Astrocyte (in vitro differentiated cells and primary cell): ENCODE measurements at regions not wholly inside any gene's neighbourhood (a gene's known extent, or its start where the extent isn't known, plus 50 kb on each side); places are given as distances from the start of the nearest gene placed in this dataset.

Experiments
- DNase-seq: peaks from one replicate; pipeline ENCODE4 v3.0.0-alpha.2; 2010; ENCODE audit warnings: low read depth
- FAIRE-seq: peaks from 2 replicates; lab custom pipeline; 2011; peaks lifted over from hg19 to GRCh38; lab: Jason Lieb, UNC
- H2AFZ ChIP-seq: 2 replicates; pipeline ENCODE4 v1.6.0; 2012; ENCODE audit warnings: low read depth, low read length, inconsistent platforms
- H3K27ac ChIP-seq: 2 replicates; pipeline ENCODE4 v1.5.1; 2011; ENCODE audit warnings: low read depth, low read length, inconsistent platforms
- H3K27me3 ChIP-seq: 2 replicates; pipeline ENCODE4 v1.6.0; 2011; ENCODE audit warnings: low read length, inconsistent platforms; ENCODE audit not compliant: insufficient read depth
- H3K36me3 ChIP-seq: 2 replicates; pipeline ENCODE4 v1.5.1; 2011; ENCODE audit warnings: low read length, inconsistent platforms; ENCODE audit not compliant: insufficient read depth
- H3K4me1 ChIP-seq: 2 replicates; pipeline ENCODE4 v1.5.1; 2011; ENCODE audit warnings: low read length, inconsistent platforms; ENCODE audit not compliant: insufficient read depth
- H3K4me2 ChIP-seq: 2 replicates; pipeline ENCODE4 v1.6.0; 2012; ENCODE audit warnings: low read length, inconsistent platforms
- H3K4me3 ChIP-seq: 2 replicates; pipeline ENCODE4 v1.5.1; 2011; ENCODE audit warnings: low read depth, mild to moderate bottlenecking, low read length, inconsistent platforms; ENCODE audit not compliant: insufficient read depth
- H3K79me2 ChIP-seq: 2 replicates; pipeline ENCODE4 v1.6.0; 2012; ENCODE audit warnings: mild to moderate bottlenecking, low read length, inconsistent platforms; ENCODE audit not compliant: insufficient read depth
- H3K9ac ChIP-seq: 2 replicates; pipeline ENCODE4 v1.6.0; 2012; ENCODE audit warnings: mild to moderate bottlenecking, low read length, inconsistent platforms
- H3K9me3 ChIP-seq: 2 replicates; pipeline ENCODE4 v1.5.1; 2012; ENCODE audit warnings: low read depth, mild to moderate bottlenecking, low read length, inconsistent platforms; ENCODE audit not compliant: insufficient read depth
- H4K20me1 ChIP-seq: 2 replicates; pipeline ENCODE4 v1.6.0; 2012; ENCODE audit warnings: low read length, inconsistent platforms; ENCODE audit not compliant: insufficient read depth
- H3K27ac Mint-ChIP-seq: one replicate; pipeline ENCODE4 v1.8.0; 2021; ENCODE audit warnings: mild to moderate bottlenecking, mixed read lengths; ENCODE audit not compliant: unreplicated experiment
- H3K27me3 Mint-ChIP-seq: one replicate; pipeline ENCODE4 v1.8.0; 2021; ENCODE audit warnings: low read depth, mixed read lengths; ENCODE audit not compliant: unreplicated experiment
- H3K36me3 Mint-ChIP-seq: one replicate; pipeline ENCODE4 v1.8.0; 2021; ENCODE audit warnings: low read depth, mixed read lengths; ENCODE audit not compliant: unreplicated experiment
- H3K4me1 Mint-ChIP-seq: one replicate; pipeline ENCODE4 v1.8.0; 2021; ENCODE audit warnings: low read depth, mixed read lengths; ENCODE audit not compliant: unreplicated experiment
- H3K4me3 Mint-ChIP-seq: one replicate; pipeline ENCODE4 v1.8.0; 2021; ENCODE audit warnings: mild to moderate bottlenecking, moderate library complexity, mixed read lengths; ENCODE audit not compliant: unreplicated experiment
- H3K9me3 Mint-ChIP-seq: one replicate; pipeline ENCODE4 v1.8.0; 2021; ENCODE audit warnings: mild to moderate bottlenecking, mixed read lengths; ENCODE audit not compliant: unreplicated experiment
- CTCF ChIP-seq: IDR thresholded peaks from 2 replicates; pipeline ENCODE4 v1.5.1; 2011; ENCODE audit warnings: low read depth, mild to moderate bottlenecking, inconsistent platforms, low read length, moderate library complexity; ENCODE audit not compliant: insufficient read depth
- EZH2 ChIP-seq: IDR thresholded peaks from 2 replicates; pipeline ENCODE4 v1.6.1; 2012; ENCODE audit warnings: mild to moderate bottlenecking, low read length, inconsistent platforms; ENCODE audit not compliant: insufficient read depth

GRCh38 chr6:134840086-134840867, 109.6 kb downstream of the ALDH8A1 start:
- no peaks in the 10 kb centered on the region for H3K36me3 ChIP-seq
- Mint-ChIP-seq H3K9me3 (no peaks in the 10 kb centered on the region), H3K4me3 (no peak overlapping the region), H3K4me1 (peaks cover 6% of the 10 kb centered on the region), H3K36me3 (no peaks in the 10 kb centered on the region), H3K27ac (no peak overlapping the region), H3K27me3 (peaks cover 5% of the 10 kb centered on the region)
- no peak overlapping the region for H2AFZ ChIP-seq
- no peak overlapping the region for H3K9ac ChIP-seq
- TF ChIP-seq EZH2 (no peak), CTCF (no peak)
- no peaks in the 10 kb centered on the region for H3K9me3 ChIP-seq
- H4K20me1 ChIP-seq = no peaks in the 10 kb centered on the region
- no peaks in the 10 kb centered on the region for H3K79me2 ChIP-seq
- no peak overlapping the region for H3K4me2 ChIP-seq
- H3K27ac ChIP-seq = no peak overlapping the region
- H3K4me3 ChIP-seq = no peak overlapping the region
- FAIRE-seq = no peak
- no peaks in the 10 kb centered on the region for H3K27me3 ChIP-seq
- no peak for DNase-seq
- no peaks in the 10 kb centered on the region for H3K4me1 ChIP-seq

- Histone ChIP-seq H3K27ac (no peak overlapping the region), H3K4me2 (no peak overlapping the region), H4K20me1 (no peaks in the 10 kb centered on the region), H2AFZ (no peak overlapping the region), H3K4me3 (no peak overlapping the region), H3K27me3 (no peaks in the 10 kb centered on the region), H3K79me2 (no peaks in the 10 kb centered on the region), H3K36me3 (no peaks in the 10 kb centered on the region), H3K4me1 (no peaks in the 10 kb centered on the region), H3K9me3 (no peaks in the 10 kb centered on the region), H3K9ac (no peak overlapping the region)
- FAIRE-seq = no peak
- peak; percentile 60 for DNase-seq
- TF ChIP-seq EZH2 = no peak
- TF ChIP-seq CTCF = no peak
- H3K9me3 Mint-ChIP-seq = no peaks in the 10 kb centered on the region
- no peaks in the 10 kb centered on the region for H3K36me3 Mint-ChIP-seq
- H3K4me1 Mint-ChIP-seq = peaks cover 6% of the 10 kb centered on the region
- H3K27me3 Mint-ChIP-seq = peaks cover 2% of the 10 kb centered on the region
- no peak overlapping the region for H3K27ac Mint-ChIP-seq
- no peak overlapping the region for H3K4me3 Mint-ChIP-seq
Observed at GRCh38 chr6:134835993-134836392, 113.9 kb downstream of the ALDH8A1 start.

- TF ChIP-seq EZH2 (no peak), CTCF (no peak)
- Histone ChIP-seq H3K4me3 (no peak overlapping the region), H3K9me3 (no peaks in the 10 kb centered on the region), H3K36me3 (no peaks in the 10 kb centered on the region), H3K9ac (no peak overlapping the region), H3K27me3 (no peaks in the 10 kb centered on the region), H3K27ac (no peak overlapping the region), H3K4me1 (peaks cover 10% of the 10 kb centered on the region), H4K20me1 (no peaks in the 10 kb centered on the region), H3K4me2 (no peak overlapping the region), H2AFZ (no peak overlapping the region), H3K79me2 (no peaks in the 10 kb centered on the region)
- no peak overlapping the region for H3K4me3 Mint-ChIP-seq
- no peak for DNase-seq
- H3K27ac Mint-ChIP-seq = no peak overlapping the region
- peaks cover 4% of the 10 kb centered on the region for H3K36me3 Mint-ChIP-seq
- FAIRE-seq = no peak
- H3K27me3 Mint-ChIP-seq = peaks cover 2% of the 10 kb centered on the region
- H3K4me1 Mint-ChIP-seq = peaks cover 5% of the 10 kb centered on the region
- H3K9me3 Mint-ChIP-seq = peaks cover 15% of the 10 kb centered on the region
Observed at GRCh38 chr6:134830940-134831339, 119.0 kb downstream of the ALDH8A1 start.
